SJSA1 (cell line): ENCODE measurements at regions not wholly inside any gene's neighbourhood (a gene's known extent, or its start where the extent isn't known, plus 50 kb on each side); places are given as distances from the start of the nearest gene placed in this dataset.
"Not testable (repeated sequence)": the region's sequence is repeated elsewhere in the genome, so short reads cannot be mapped to it uniquely, and the experiment has no call there.

Experiments
- DNase-seq, 2 experiments: peaks; one replicate each; pipeline ENCODE4 v3.0.0-alpha.2; 2015 to 2020; ENCODE audit warnings: low spot score in 2 of 2, low read depth in 1 of 2
- H3K27ac ChIP-seq: fragments of 250-450 bp; sonication (Bioruptor Pico); 2 replicates; pipeline ENCODE4 v1.5.1; 2020; ENCODE audit warnings: mild to moderate bottlenecking, moderate library complexity
- H3K27me3 ChIP-seq: fragments of 250-450 bp; sonication (Bioruptor Pico); replicated peaks from 2 replicates; pipeline ENCODE4 v1.5.1; 2020; ENCODE audit warnings: mild to moderate bottlenecking, moderate library complexity
- H3K36me3 ChIP-seq: fragments of 250-450 bp; sonication (Bioruptor Pico); 2 replicates; pipeline ENCODE4 v1.5.1; 2020; ENCODE audit warnings: mild to moderate bottlenecking
- H3K4me1 ChIP-seq: fragments of 250-450 bp; sonication (Bioruptor Pico); replicated peaks from 2 replicates; pipeline ENCODE4 v1.6.1; 2021; ENCODE audit warnings: mild to moderate bottlenecking
- H3K4me3 ChIP-seq: fragments of 250-450 bp; sonication (Bioruptor Pico); 2 replicates; pipeline ENCODE4 v1.5.1; 2020; ENCODE audit warnings: mild to moderate bottlenecking
- H3K9me3 ChIP-seq: fragments of 250-450 bp; sonication (Bioruptor Pico); replicated peaks from 2 replicates; pipeline ENCODE4 v1.5.1; 2020; ENCODE audit warnings: mild to moderate bottlenecking

DNA sequence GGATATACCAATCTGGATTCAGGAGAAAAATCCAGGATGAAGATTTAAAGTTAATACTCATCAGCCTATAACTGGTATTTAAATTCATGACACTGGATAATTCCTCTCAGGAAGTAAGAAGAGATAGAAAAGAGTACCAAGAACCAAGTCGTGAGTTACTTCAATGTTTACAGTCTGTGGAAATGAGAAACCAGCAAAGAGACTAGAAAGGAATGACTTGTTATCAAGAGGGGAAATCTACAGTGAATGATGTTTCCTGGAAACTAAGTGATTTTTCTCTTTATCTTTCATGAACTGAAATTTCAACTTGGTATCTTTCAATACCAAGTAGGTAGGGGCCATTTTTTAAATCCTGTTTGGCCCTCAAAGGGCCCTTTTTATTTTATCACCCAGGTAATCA is 217.9 kb upstream of the AFF2 start:
- Histone ChIP-seq H3K4me3 (no peak overlapping the region), H3K4me1 (no peaks in the 10 kb centered on the region), H3K9me3 (no peaks in the 10 kb centered on the region), H3K36me3 (no peaks in the 10 kb centered on the region), H3K27me3 (no peaks in the 10 kb centered on the region), H3K27ac (no peak overlapping the region)
- no peak for DNase-seq

- no peak overlapping the region for H3K27ac ChIP-seq
- H3K4me1 ChIP-seq, result no peaks in the 10 kb centered on the region
Measured at GRCh38 chrX:148284056-148284455, 216.4 kb upstream of the AFF2 start.

GRCh38 chrX:148284821-148285220 is 215.6 kb upstream of the AFF2 start:
- Histone ChIP-seq H3K4me1 (no peaks in the 10 kb centered on the region), H3K27me3 (no peaks in the 10 kb centered on the region), H3K27ac (no peak overlapping the region), H3K9me3 (no peaks in the 10 kb centered on the region), H3K4me3 (no peak overlapping the region), H3K36me3 (no peaks in the 10 kb centered on the region)
- DNase-seq, result no peak

More at GRCh38 chrX:148284056-148284455, 216.4 kb upstream of the AFF2 start:
- Histone ChIP-seq H3K9me3 (no peaks in the 10 kb centered on the region), H3K36me3 (no peaks in the 10 kb centered on the region), H3K4me3 (no peak overlapping the region), H3K27me3 (no peaks in the 10 kb centered on the region)
- DNase-seq, result no peak

DNA sequence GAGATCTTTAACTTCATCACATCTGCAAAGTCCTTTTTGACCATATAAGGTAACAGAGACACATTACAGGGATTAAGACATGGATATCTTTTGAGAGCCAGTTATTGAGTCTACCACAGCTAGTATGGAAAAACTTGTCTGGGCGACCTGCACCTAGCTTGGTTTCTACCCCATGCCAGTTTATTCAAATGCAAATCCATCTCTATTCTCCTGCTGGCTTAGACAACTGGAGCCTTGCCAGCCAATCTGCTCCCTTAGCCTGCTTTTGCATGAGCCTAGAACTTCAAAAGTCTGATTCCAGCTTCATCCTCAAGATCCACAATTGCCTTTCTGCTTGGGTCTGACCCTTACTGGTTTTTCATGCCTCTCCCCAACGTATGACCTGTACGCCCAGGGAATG is 212.0 kb upstream of the AFF2 start:
- Histone ChIP-seq H3K4me3 (no peak overlapping the region), H3K9me3 (no peaks in the 10 kb centered on the region), H3K27me3 (no peaks in the 10 kb centered on the region), H3K27ac (no peak overlapping the region), H3K4me1 (no peaks in the 10 kb centered on the region), H3K36me3 (no peaks in the 10 kb centered on the region)
- DNase-seq, result no peak

DNA sequence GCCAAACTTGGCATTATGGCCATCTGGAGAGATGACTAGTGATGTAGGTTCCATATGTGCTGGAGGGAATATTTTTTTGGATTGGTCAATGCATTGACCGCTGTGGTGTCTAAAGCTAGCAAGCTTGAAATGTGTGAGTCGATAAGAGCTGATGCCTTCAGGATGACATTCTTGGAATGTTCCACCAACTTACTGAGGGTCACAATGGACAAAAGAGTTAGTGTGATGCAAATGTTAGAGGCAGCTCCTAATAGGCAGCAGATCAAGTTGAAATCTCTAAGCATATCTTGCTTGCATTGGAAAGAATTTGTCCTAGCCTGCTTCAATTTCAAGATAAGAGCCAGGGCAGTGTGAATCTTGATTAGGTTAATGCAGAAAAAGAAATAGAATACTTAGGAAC is 210.4 kb upstream of the AFF2 start:
- DNase-seq, result no peak
- Histone ChIP-seq H3K9me3 (no peaks in the 10 kb centered on the region), H3K27ac (no peak overlapping the region), H3K4me3 (no peak overlapping the region), H3K36me3 (no peaks in the 10 kb centered on the region), H3K27me3 (no peaks in the 10 kb centered on the region), H3K4me1 (no peaks in the 10 kb centered on the region)

DNA sequence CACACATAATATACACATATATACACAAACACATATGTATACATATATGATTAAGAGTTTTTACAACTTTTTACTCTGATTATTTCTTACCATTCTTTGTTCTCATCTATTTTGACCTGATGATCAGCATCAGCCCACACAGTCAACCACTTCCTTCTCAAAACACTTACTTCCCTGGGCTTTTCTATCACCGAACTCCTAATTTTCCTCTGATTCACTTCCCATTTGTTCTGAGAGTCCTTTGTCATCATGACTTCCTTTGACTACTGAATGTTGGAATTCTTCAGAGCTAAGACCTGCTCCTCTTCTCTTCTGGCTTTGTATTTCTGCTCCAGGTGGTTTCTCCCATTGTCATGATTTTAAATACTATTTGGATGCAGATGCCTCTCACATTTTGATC is 209.5 kb upstream of the AFF2 start:
- Histone ChIP-seq H3K9me3 (no peaks in the 10 kb centered on the region), H3K36me3 (no peaks in the 10 kb centered on the region), H3K4me1 (no peaks in the 10 kb centered on the region), H3K27ac (no peak overlapping the region), H3K27me3 (no peaks in the 10 kb centered on the region), H3K4me3 (no peak overlapping the region)
- DNase-seq, result no peak

- no peak for DNase-seq
- Histone ChIP-seq H3K27me3 (no peaks in the 10 kb centered on the region), H3K4me1 (no peaks in the 10 kb centered on the region), H3K9me3 (no peaks in the 10 kb centered on the region), H3K36me3 (no peaks in the 10 kb centered on the region), H3K27ac (no peak overlapping the region), H3K4me3 (no peak overlapping the region)
Measured at GRCh38 chrX:148298737-148299136, 201.7 kb upstream of the AFF2 start.

GRCh38 chrX:148305214-148305613 is 195.2 kb upstream of the AFF2 start:
- H3K27me3 ChIP-seq, H3K36me3 ChIP-seq, H3K4me3 ChIP-seq, H3K9me3 ChIP-seq, H3K4me1 ChIP-seq, DNase-seq, H3K27ac ChIP-seq: not testable (repeated sequence)

DNA sequence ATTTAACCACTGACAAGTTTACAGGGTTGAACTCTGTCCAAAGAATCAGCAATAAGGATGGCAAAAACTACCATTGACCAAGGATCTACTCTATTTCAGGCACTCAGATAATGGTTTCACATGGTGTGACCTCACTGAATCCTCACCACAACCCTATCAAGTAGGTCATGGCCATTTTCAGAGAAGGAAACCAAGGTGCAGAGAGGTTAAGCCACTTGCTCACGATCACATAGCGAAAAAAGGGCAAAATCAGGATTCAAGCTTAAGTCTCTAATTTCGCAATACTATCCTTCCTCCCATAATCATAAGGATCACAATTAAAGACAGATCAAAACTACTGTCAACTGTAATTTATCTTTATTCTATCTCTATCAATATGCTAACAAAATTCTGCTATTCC is 191.0 kb upstream of the AFF2 start:
- Histone ChIP-seq H3K36me3 (no peaks in the 10 kb centered on the region), H3K4me3 (no peak overlapping the region), H3K27ac (no peak overlapping the region), H3K9me3 (no peaks in the 10 kb centered on the region), H3K27me3 (no peaks in the 10 kb centered on the region), H3K4me1 (no peaks in the 10 kb centered on the region)
- no peak for DNase-seq

DNA sequence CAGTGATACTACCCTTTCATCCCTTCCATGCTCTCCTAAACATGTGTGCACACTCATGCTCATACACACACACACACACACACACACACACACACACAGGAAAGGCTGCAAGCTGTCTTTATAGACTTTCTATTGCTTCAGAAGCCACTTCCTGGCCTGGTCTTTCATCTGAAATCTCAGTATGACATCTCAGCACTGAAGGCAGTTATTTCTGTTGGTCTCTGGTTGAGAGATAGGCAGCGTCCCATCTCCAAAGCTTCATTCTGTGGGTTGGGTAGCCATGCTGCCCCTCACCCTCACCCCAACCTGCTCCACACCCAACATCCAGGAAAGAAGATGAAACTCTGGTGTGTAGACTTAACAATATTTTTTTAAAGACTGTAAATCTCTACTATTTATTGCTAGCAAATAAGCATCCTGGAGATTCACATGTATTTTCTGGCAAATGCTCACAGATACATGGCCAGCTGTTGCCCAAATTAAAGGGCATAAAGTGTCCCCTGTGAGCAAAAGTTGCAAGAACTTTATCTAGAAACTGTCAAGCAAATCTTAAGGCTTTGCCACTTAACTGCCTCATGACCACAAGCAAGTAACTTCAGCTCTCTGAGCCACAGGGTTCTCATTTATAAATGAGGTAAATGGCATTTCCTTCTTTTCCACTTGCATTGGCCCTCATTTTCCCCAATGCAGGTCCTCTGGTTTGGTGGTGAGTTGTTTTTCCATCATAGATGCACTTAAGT is 189.8 kb upstream of the AFF2 start:
- H3K36me3 ChIP-seq, result no peaks in the 10 kb centered on the region

GRCh38 chrX:148311544-148311943 is 188.9 kb upstream of the AFF2 start:
- DNase-seq, result no peak
- Histone ChIP-seq H3K9me3 (no peaks in the 10 kb centered on the region), H3K36me3 (no peaks in the 10 kb centered on the region), H3K27ac (no peak overlapping the region), H3K27me3 (no peaks in the 10 kb centered on the region), H3K4me3 (no peak overlapping the region), H3K4me1 (no peaks in the 10 kb centered on the region)

More for the DNA sequence above, 189.8 kb upstream of the AFF2 start:
- no peak for DNase-seq
- Histone ChIP-seq H3K4me3 (no peak overlapping the region), H3K27me3 (no peaks in the 10 kb centered on the region), H3K9me3 (no peaks in the 10 kb centered on the region), H3K4me1 (no peaks in the 10 kb centered on the region), H3K27ac (no peak overlapping the region)

- no peak overlapping the region for H3K4me3 ChIP-seq
- no peaks in the 10 kb centered on the region for H3K36me3 ChIP-seq
- no peaks in the 10 kb centered on the region for H3K27me3 ChIP-seq
- no peak overlapping the region for H3K27ac ChIP-seq
- DNase-seq, result no peak
- H3K9me3 ChIP-seq, result no peaks in the 10 kb centered on the region
- H3K4me1 ChIP-seq, result no peaks in the 10 kb centered on the region
Measured at GRCh38 chrX:148314876-148315275, 185.5 kb upstream of the AFF2 start.

- Histone ChIP-seq H3K4me1 (no peaks in the 10 kb centered on the region), H3K36me3 (no peaks in the 10 kb centered on the region), H3K27me3 (no peaks in the 10 kb centered on the region), H3K4me3 (no peak overlapping the region), H3K9me3 (no peaks in the 10 kb centered on the region), H3K27ac (no peak overlapping the region)
- DNase-seq, result no peak
Measured at GRCh38 chrX:148316446-148316845, 184.0 kb upstream of the AFF2 start.

GRCh38 chrX:148322906-148323305 is 177.5 kb upstream of the AFF2 start:
- H3K27ac ChIP-seq, result no peak overlapping the region
- no peaks in the 10 kb centered on the region for H3K27me3 ChIP-seq
- H3K9me3 ChIP-seq, result no peaks in the 10 kb centered on the region
- no peaks in the 10 kb centered on the region for H3K36me3 ChIP-seq
- H3K4me3 ChIP-seq, result no peak overlapping the region
- DNase-seq, result no peak
- H3K4me1 ChIP-seq, result no peaks in the 10 kb centered on the region

DNA sequence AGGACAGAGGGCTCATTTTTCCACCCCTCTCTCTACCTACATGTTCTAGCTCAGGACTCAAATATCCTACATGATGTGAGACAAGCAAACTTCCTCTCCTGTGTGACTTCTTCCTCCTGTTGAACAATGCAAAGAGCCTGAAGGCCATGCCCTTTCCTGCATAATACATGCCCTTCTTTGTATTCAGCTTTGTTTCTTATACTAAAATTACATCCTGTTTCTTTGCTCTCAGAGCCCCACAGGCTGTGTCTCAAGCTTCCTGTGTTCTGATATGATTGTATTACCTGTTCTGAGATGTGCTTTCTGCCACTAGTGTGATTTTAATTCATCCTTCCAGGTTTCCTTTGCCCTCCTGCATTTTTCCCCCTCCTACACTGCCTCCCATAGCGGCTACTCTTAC is 166.4 kb upstream of the AFF2 start:
- no peaks in the 10 kb centered on the region for H3K36me3 ChIP-seq
- no peaks in the 10 kb centered on the region for H3K27me3 ChIP-seq
- no peaks in the 10 kb centered on the region for H3K4me1 ChIP-seq

More for the DNA sequence above, 166.4 kb upstream of the AFF2 start:
- no peak overlapping the region for H3K27ac ChIP-seq
- DNase-seq, result no peak
- H3K4me3 ChIP-seq, result no peak overlapping the region
- no peaks in the 10 kb centered on the region for H3K9me3 ChIP-seq
